ENCODE measurements at regions not wholly inside any gene's neighbourhood (a gene's known extent, or its start where the extent isn't known, plus 50 kb on each side); places are given as distances from the start of the nearest gene placed in this dataset.

DNA sequence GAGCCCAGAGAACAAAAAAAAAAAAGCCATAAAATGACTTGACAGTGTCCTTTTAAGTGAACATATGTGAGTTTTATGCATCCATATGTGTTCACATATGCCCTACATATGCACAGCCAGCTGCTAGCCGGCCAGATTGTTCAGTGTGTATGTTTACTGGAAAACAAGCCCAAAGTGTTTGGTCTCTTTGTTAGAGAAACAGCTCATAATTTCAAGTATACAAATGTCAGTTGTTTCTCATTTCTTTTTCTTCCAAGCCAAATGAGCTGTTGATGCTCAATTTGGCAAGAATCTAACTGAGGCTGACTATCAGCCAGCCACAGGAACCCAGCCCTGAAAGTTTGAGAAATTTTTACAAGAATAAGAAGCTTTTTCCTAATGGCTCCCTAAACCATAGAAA, 60.8 kb upstream of the TSPAN8 start:
- no peak for TF ChIP-seq ZNF782 (CRISPR knock-in tag; IDR thresholded peaks at IDR 0.05; ENCODE audit: borderline replicate concordance)
- no peak for TF ChIP-seq POLR2A (IDR thresholded peaks at IDR 0.05; ENCODE audit: insufficient read depth in 1 of 2, low read depth in 2 of 2, low read length in 2 of 2)
- TF ChIP-seq HMGXB4 (CRISPR knock-in tag; IDR thresholded peaks at IDR 0.05; ENCODE audit: borderline replicate concordance in 1 of 2, low read depth in 1 of 2), result no peak
